Nephron (organoid): ENCODE measurements at regions not wholly inside any gene's neighbourhood (a gene's known extent, or its start where the extent isn't known, plus 50 kb on each side); places are given as distances from the start of the nearest gene placed in this dataset.
"Not testable (repeated sequence)": the region's sequence is repeated elsewhere in the genome, so short reads cannot be mapped to it uniquely, and the experiment has no call there.

Experiments
- H3K27ac Mint-ChIP-seq, 3 experiments: 2 replicates each; pipeline ENCODE4 v1.8.0; 2020; ENCODE audit warnings: mixed read lengths in 3 of 3, mild to moderate bottlenecking in 2 of 3, moderate library complexity in 1 of 3
- H3K27me3 Mint-ChIP-seq: 2 replicates; pipeline ENCODE4 v1.8.0; 2021; ENCODE audit warnings: low read depth, mild to moderate bottlenecking, moderate library complexity, mixed read lengths
- H3K36me3 Mint-ChIP-seq: 2 replicates; pipeline ENCODE4 v1.8.0; 2020; ENCODE audit warnings: low read depth, mixed read lengths
- H3K4me1 Mint-ChIP-seq: 2 replicates; pipeline ENCODE4 v1.8.0; 2020; ENCODE audit warnings: mixed read lengths
- H3K4me3 Mint-ChIP-seq, 3 experiments: 2 replicates each; pipeline ENCODE4 v1.8.0; 2020; ENCODE audit warnings: mild to moderate bottlenecking in 3 of 3, mixed read lengths in 3 of 3, moderate library complexity in 2 of 3
- H3K9me3 Mint-ChIP-seq: 2 replicates; pipeline ENCODE4 v1.8.0; 2020; ENCODE audit warnings: mixed read lengths
- TF ChIP-seq, protein P1 (sequence below), 3 experiments: fragments of 200-600 bp; sonication (generic); IDR thresholded peaks; one replicate each; pipeline ENCODE4 v1.5.0; 2021; ENCODE audit warnings: antibody characterized with exemption in 3 of 3; ENCODE audit not compliant: unreplicated experiment in 3 of 3

DNA sequence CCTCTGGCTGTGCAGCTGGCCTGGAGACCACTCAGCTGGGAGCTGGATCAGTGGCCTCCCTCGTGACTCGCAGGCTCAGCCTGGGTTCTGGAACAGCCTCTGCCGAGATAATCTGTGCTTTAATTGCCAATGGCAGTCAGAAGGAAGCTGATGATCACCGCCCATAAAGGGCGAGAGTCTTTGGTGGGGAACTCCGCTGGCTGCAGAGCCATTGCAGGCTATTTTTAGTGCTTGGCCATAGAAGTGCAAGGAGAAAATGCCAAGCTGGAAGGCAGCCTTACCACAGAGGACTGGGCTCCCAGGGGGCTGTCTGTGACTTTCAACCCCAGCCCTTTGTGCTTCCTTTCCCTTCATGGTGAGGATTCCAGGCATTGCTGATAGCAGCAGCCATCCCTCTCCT lies 62.2 kb upstream of the TENM4 start:
- no peak overlapping the region for H3K27ac Mint-ChIP-seq
- H3K4me3 Mint-ChIP-seq = no peak overlapping the region
- H3K4me1 Mint-ChIP-seq = peaks cover 12% of the 10 kb centered on the region
- TF ChIP-seq, protein P1, sequence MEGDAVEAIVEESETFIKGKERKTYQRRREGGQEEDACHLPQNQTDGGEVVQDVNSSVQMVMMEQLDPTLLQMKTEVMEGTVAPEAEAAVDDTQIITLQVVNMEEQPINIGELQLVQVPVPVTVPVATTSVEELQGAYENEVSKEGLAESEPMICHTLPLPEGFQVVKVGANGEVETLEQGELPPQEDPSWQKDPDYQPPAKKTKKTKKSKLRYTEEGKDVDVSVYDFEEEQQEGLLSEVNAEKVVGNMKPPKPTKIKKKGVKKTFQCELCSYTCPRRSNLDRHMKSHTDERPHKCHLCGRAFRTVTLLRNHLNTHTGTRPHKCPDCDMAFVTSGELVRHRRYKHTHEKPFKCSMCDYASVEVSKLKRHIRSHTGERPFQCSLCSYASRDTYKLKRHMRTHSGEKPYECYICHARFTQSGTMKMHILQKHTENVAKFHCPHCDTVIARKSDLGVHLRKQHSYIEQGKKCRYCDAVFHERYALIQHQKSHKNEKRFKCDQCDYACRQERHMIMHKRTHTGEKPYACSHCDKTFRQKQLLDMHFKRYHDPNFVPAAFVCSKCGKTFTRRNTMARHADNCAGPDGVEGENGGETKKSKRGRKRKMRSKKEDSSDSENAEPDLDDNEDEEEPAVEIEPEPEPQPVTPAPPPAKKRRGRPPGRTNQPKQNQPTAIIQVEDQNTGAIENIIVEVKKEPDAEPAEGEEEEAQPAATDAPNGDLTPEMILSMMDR (IDR thresholded peaks at IDR 0.05; ENCODE audit: unreplicated experiment in 3 of 3) = no peak
- H3K27me3 Mint-ChIP-seq = peaks cover 8% of the 10 kb centered on the region
- H3K9me3 Mint-ChIP-seq = peaks cover 4% of the 10 kb centered on the region
- H3K36me3 Mint-ChIP-seq = no peaks in the 10 kb centered on the region

DNA sequence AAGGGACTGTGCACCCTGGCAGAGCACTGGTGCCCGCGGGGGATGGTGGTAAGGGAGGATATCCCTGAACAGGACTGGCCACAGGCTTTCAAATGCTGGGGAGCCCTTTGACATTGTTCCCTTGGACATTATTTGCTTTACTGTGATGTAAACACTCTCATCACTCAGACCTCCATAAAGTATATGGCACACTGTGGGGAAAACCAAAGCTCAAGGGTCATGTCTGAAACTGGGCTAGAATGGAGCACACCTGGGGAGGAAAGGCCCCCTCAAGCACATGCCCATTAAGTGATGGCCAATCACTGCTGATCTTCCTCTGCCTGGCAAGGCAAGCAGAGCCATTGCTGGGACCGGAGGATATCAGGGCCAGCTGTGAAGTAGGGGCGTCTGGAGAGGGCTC lies 60.9 kb upstream of the TENM4 start:
- peaks cover 4% of the 10 kb centered on the region for H3K27me3 Mint-ChIP-seq
- peaks cover 7% of the 10 kb centered on the region for H3K9me3 Mint-ChIP-seq
- TF ChIP-seq, protein P1 (IDR thresholded peaks at IDR 0.05; ENCODE audit: unreplicated experiment in 3 of 3) = no peak
- H3K27ac Mint-ChIP-seq = peak overlapping the region in 2 of 3 experiments; percentile 22 to 26
- no peaks in the 10 kb centered on the region for H3K36me3 Mint-ChIP-seq
- H3K4me3 Mint-ChIP-seq = no peak overlapping the region
- peaks cover 12% of the 10 kb centered on the region for H3K4me1 Mint-ChIP-seq

DNA sequence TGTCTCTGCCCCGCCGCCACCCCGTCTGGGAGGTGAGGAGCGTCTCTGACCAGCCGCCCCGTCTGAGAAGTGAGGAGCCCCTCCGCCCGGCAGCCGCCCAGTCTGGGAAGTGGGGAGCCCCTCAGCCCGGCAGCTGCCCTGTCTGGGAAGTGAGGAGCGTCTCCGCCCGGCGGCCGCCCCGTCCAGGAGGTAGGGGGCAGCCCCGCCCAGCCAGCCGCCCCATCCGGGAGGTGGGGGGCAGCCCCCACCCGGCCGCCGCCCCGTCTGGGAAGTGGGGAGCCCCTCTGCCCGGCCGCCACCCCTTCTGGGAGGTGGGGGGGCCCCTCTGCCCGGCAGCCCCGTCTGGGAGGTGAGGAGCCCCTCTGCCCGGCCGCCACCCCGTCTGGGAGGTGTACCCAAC lies 59.1 kb upstream of the TENM4 start:
- peaks cover 12% of the 10 kb centered on the region for H3K4me1 Mint-ChIP-seq
- not testable (repeated sequence) for H3K9me3 Mint-ChIP-seq, H3K4me3 Mint-ChIP-seq

DNA sequence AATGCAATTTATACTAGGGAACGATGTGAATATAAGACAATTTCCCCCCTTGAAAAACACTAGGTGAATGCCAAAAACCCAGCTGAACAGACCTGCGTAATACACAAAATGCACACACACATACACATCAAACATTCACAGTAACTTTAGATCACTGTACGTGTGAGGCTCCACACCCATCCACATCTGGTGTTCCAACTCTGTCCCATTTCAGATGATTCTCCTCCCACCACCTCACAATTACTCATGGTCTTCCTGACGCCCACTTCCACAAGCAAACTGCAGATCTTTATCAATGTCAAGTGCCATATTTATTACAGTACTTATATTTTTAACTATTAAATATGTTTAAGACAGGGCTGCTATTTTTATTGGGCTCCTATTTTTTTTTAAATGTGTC lies 57.8 kb upstream of the TENM4 start:
- Mint-ChIP-seq H3K9me3 (peaks cover 7% of the 10 kb centered on the region), H3K4me1 (peaks cover 12% of the 10 kb centered on the region), H3K4me3 (no peak overlapping the region), H3K36me3 (no peaks in the 10 kb centered on the region), H3K27ac (no peak overlapping the region), H3K27me3 (peaks cover 5% of the 10 kb centered on the region)
- TF ChIP-seq, protein P1 (IDR thresholded peaks at IDR 0.05; ENCODE audit: unreplicated experiment in 3 of 3) = no peak

More for the DNA sequence above, 59.1 kb upstream of the TENM4 start:
- not testable (repeated sequence) for H3K27ac Mint-ChIP-seq, H3K27me3 Mint-ChIP-seq, H3K36me3 Mint-ChIP-seq

DNA sequence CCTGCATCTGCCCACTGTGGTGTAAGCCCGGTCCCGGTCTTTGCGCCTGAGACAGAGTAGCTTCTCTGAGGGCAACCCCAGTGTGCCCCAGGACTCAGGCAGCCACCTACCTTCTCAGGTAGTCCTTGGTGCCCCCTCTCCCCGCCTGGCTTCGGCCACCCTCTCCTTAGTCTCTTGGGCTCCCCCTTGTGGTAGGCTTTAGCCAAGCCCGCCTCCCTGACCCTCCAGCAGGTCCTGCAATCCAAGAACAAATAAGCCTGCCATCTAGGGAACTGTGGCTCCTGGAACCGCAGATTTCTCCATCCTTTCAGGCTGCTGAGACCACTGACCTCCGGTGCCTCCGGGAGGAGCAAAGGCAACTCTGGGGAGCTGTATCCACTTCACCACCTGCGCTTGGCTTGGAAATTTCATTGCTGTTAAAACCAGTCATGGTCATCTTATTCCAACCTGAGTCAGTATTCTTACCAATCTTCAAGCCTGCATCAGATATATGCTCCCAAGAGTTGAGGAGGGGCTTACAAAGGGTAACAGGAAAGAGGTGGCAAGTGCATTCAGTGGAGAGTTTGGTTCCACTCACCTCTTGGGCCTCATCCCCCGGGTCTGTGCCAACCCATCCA lies 52.8 kb upstream of the TENM4 start:
- Mint-ChIP-seq H3K36me3 (no peaks in the 10 kb centered on the region), H3K4me3 (no peak overlapping the region), H3K4me1 (no peaks in the 10 kb centered on the region), H3K27ac (no peak overlapping the region), H3K9me3 (peaks cover 5% of the 10 kb centered on the region), H3K27me3 (peaks cover 7% of the 10 kb centered on the region)
- TF ChIP-seq, protein P1 (IDR thresholded peaks at IDR 0.05; ENCODE audit: unreplicated experiment in 3 of 3) = peak; percentile 82 to 88 (median 84)

DNA sequence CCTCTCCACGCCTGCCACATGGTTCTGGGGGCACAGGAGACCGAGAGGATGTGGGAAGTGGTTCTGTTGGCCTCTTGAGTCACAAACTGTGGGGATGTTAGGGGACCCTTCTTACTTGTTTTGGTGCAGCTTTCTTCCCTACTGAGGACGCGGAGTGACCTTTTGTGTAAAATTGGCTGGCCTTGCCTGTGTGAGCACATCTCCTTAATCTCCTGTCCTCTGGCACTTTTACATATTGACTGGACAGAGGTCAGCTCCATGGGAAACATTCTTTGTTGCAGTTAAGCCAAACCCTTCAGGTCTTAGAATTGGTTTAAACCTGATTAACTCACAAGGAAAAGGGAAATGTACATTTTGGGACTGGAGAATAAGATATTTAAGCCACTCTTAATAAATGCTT lies 51.2 kb upstream of the TENM4 start:
- Mint-ChIP-seq H3K4me1 (no peaks in the 10 kb centered on the region), H3K36me3 (no peaks in the 10 kb centered on the region), H3K27me3 (peaks cover 9% of the 10 kb centered on the region), H3K27ac (no peak overlapping the region), H3K9me3 (no peaks in the 10 kb centered on the region), H3K4me3 (no peak overlapping the region)
- TF ChIP-seq, protein P1 (IDR thresholded peaks at IDR 0.05; ENCODE audit: unreplicated experiment in 3 of 3) = no peak
